SK-N-SH treated with all-trans-retinoic acid at 6 μM for 48 hours (cell line): ENCODE measurements at regions not wholly inside any gene's neighbourhood (a gene's known extent, or its start where the extent isn't known, plus 50 kb on each side); places are given as distances from the start of the nearest gene placed in this dataset.

Experiments used
- ARNTL ChIP-seq: fragments of 450-650 bp; formaldehyde crosslinking; IDR thresholded peaks from 2 replicates; pipeline ENCODE4 v1.5.0; 2020; ENCODE audit warnings: low read depth, mild to moderate bottlenecking, moderate library complexity, borderline replicate concordance
- ESRRG ChIP-seq: fragments of 250-450 bp; sonication (Bioruptor Pico); IDR thresholded peaks from 2 replicates; pipeline ENCODE4 v1.6.1; 2021; ENCODE audit warnings: mild to moderate bottlenecking
- GLIS3 ChIP-seq: fragments of 250-450 bp; sonication (Bioruptor Pico); IDR thresholded peaks from 2 replicates; pipeline ENCODE4 v1.5.0; 2020; ENCODE audit warnings: mild to moderate bottlenecking, moderate library complexity
- RARB ChIP-seq: fragments of 250-450 bp; sonication (Bioruptor Pico); IDR thresholded peaks from 2 replicates; pipeline ENCODE4 v1.8.0; 2021; ENCODE audit warnings: mild to moderate bottlenecking, moderate library complexity
- TOX ChIP-seq: fragments of 250-450 bp; sonication (Bioruptor Pico); IDR thresholded peaks from 2 replicates; pipeline ENCODE4 v1.8.0; 2021; ENCODE audit warnings: mild to moderate bottlenecking, moderate library complexity, borderline replicate concordance
- ZFP3 ChIP-seq: fragments of 250-450 bp; sonication (Bioruptor Pico); IDR thresholded peaks from 2 replicates; pipeline ENCODE4 v1.5.0; 2020; ENCODE audit warnings: mild to moderate bottlenecking, moderate library complexity
- ZNF565 ChIP-seq: fragments of 450-650 bp; formaldehyde crosslinking; conservative IDR thresholded peaks from 2 replicates; pipeline ENCODE4 v1.5.0; 2020; ENCODE audit warnings: low read depth, mild to moderate bottlenecking, moderate library complexity
- TF ChIP-seq, protein P1 (sequence below): fragments of 250-450 bp; sonication (Bioruptor Pico); IDR thresholded peaks from 2 replicates; pipeline ENCODE4 v1.8.0; 2020; ENCODE audit warnings: mild to moderate bottlenecking, moderate library complexity, borderline replicate concordance

DNA sequence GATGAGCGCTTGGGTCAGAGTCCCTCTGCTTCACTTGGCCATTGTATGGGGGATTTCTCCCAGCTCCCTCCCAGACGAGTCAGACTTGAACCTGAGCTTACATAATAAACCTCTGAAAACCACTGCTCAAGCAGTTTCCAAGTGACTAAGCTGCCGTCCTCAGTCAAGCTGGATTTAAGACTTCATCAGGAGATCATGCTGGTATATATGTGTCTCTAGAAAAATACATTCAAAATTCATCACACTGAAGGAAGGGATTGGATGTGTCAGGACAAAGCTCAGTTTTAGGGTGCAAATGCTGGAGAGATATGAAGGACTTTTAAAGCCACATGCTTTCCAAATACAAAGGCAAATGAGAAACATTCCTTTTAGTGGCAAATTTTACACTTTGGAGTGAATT is 114.3 kb downstream of the QDPR start:
- TF ChIP-seq GLIS3 (CRISPR knock-in tag) (no peak), RARB (CRISPR knock-in tag) (no peak), ZFP3 (CRISPR knock-in tag) (no peak), TOX (CRISPR knock-in tag) (no peak), ESRRG (CRISPR knock-in tag) (no peak), ZNF565 (CRISPR knock-in tag) (no peak), ARNTL (no peak)
- TF ChIP-seq, protein P1, sequence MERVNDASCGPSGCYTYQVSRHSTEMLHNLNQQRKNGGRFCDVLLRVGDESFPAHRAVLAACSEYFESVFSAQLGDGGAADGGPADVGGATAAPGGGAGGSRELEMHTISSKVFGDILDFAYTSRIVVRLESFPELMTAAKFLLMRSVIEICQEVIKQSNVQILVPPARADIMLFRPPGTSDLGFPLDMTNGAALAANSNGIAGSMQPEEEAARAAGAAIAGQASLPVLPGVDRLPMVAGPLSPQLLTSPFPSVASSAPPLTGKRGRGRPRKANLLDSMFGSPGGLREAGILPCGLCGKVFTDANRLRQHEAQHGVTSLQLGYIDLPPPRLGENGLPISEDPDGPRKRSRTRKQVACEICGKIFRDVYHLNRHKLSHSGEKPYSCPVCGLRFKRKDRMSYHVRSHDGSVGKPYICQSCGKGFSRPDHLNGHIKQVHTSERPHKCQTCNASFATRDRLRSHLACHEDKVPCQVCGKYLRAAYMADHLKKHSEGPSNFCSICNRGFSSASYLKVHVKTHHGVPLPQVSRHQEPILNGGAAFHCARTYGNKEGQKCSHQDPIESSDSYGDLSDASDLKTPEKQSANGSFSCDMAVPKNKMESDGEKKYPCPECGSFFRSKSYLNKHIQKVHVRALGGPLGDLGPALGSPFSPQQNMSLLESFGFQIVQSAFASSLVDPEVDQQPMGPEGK, result no peak
